ENCODE measurements at regions not wholly inside any gene's neighbourhood (a gene's known extent, or its start where the extent isn't known, plus 50 kb on each side); places are given as distances from the start of the nearest gene placed in this dataset.

DNA sequence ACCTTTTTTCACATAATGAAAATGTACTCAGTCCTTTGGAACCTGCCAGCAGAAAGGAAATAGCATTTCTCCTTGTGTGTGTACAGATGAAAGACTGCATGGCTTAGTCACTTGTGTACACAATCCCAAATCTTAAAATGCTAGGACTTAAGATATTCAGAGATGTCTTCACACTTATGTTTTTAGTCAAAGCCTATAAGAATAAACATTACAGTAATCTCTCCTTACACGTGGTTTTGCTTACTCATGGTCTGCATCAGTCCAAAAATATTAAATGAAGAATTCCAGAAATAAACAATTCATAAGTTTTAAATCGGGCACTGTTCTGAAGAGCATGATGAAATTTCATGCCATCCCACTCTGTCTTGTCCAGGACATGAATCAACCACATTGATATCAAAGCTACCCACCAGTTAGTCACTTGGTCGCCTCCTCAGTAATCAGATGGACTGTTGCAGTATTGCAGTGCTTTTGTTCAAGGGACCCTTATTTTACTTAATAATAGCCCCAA, 75.7 kb upstream of the RRP15 start:
- Histone ChIP-seq H3K4me2 (ENCODE audit: low read depth, low read length, poor library complexity, severe bottlenecking) (no peak overlapping the region), H2AFZ (ENCODE audit: low read depth, low read length, severe bottlenecking) (no peak overlapping the region), H3K9me2 (replicated peaks; ENCODE audit: insufficient read depth, low read length) (no peaks in the 10 kb centered on the region), H3K79me2 (ENCODE audit: insufficient read depth, low read length) (no peaks in the 10 kb centered on the region), H3K27me3 (ENCODE audit: low read length) (no peaks in the 10 kb centered on the region), H3K9ac (ENCODE audit: low read length) (no peak overlapping the region), H3F3A (ENCODE audit: insufficient read depth) (no peaks in the 10 kb centered on the region), H3K9me3 (ENCODE audit: insufficient read depth, low read length) (no peaks in the 10 kb centered on the region), H4K20me1 (ENCODE audit: low read depth, low read length) (no peaks in the 10 kb centered on the region), H3K4me3 (ENCODE audit: insufficient read depth, low read length, poor library complexity, severe bottlenecking) (no peak overlapping the region), H3K36me3 (ENCODE audit: low read length) (no peaks in the 10 kb centered on the region), H3K27ac (ENCODE audit: low read depth, low read length) (no peak overlapping the region)
- TF ChIP-seq EZH2phosphoT487 (conservative IDR thresholded peaks at IDR 0.05; ENCODE audit: low read length) (no peak), CTCF (IDR thresholded peaks at IDR 0.05; ENCODE audit: insufficient read depth, low read length, poor library complexity, severe bottlenecking) (no peak)

GRCh38 chr1:218211241-218211640, 73.9 kb upstream of the RRP15 start:
- Histone ChIP-seq H3K27me3 (ENCODE audit: low read length) (no peaks in the 10 kb centered on the region), H3K27ac (ENCODE audit: low read depth, low read length) (no peak overlapping the region)

GRCh38 chr1:218217040-218217439, 68.1 kb upstream of the RRP15 start:
- no peak overlapping the region for H3K27ac ChIP-seq (ENCODE audit: low read depth, low read length)
- H3K9me2 ChIP-seq (replicated peaks; ENCODE audit: insufficient read depth, low read length), result no peaks in the 10 kb centered on the region
- no peaks in the 10 kb centered on the region for H3K36me3 ChIP-seq (ENCODE audit: low read length)
- H3K9me3 ChIP-seq (ENCODE audit: insufficient read depth, low read length), result no peaks in the 10 kb centered on the region
- H3K9ac ChIP-seq (ENCODE audit: low read length), result no peak overlapping the region
- H3K4me2 ChIP-seq (ENCODE audit: low read depth, low read length, poor library complexity, severe bottlenecking), result no peak overlapping the region
- no peak overlapping the region for H3K4me3 ChIP-seq (ENCODE audit: insufficient read depth, low read length, poor library complexity, severe bottlenecking)
- no peaks in the 10 kb centered on the region for H3K27me3 ChIP-seq (ENCODE audit: low read length)
- H4K20me1 ChIP-seq (ENCODE audit: low read depth, low read length), result no peaks in the 10 kb centered on the region
- H3F3A ChIP-seq (ENCODE audit: insufficient read depth), result no peaks in the 10 kb centered on the region
- H2AFZ ChIP-seq (ENCODE audit: low read depth, low read length, severe bottlenecking), result no peak overlapping the region
- TF ChIP-seq CTCF (IDR thresholded peaks at IDR 0.05; ENCODE audit: insufficient read depth, low read length, poor library complexity, severe bottlenecking) (no peak), EZH2phosphoT487 (conservative IDR thresholded peaks at IDR 0.05; ENCODE audit: low read length) (no peak)
- no peaks in the 10 kb centered on the region for H3K79me2 ChIP-seq (ENCODE audit: insufficient read depth, low read length)

More at GRCh38 chr1:218211241-218211640, 73.9 kb upstream of the RRP15 start:
- no peak for TF ChIP-seq EZH2phosphoT487 (conservative IDR thresholded peaks at IDR 0.05; ENCODE audit: low read length)
- TF ChIP-seq CTCF (IDR thresholded peaks at IDR 0.05; ENCODE audit: insufficient read depth, low read length, poor library complexity, severe bottlenecking), result no peak
- no peaks in the 10 kb centered on the region for H3F3A ChIP-seq (ENCODE audit: insufficient read depth)
- no peaks in the 10 kb centered on the region for H3K79me2 ChIP-seq (ENCODE audit: insufficient read depth, low read length)
- no peak overlapping the region for H3K4me3 ChIP-seq (ENCODE audit: insufficient read depth, low read length, poor library complexity, severe bottlenecking)
- no peaks in the 10 kb centered on the region for H3K36me3 ChIP-seq (ENCODE audit: low read length)
- H3K9me2 ChIP-seq (replicated peaks; ENCODE audit: insufficient read depth, low read length), result no peaks in the 10 kb centered on the region
- no peaks in the 10 kb centered on the region for H4K20me1 ChIP-seq (ENCODE audit: low read depth, low read length)
- H3K4me2 ChIP-seq (ENCODE audit: low read depth, low read length, poor library complexity, severe bottlenecking), result no peak overlapping the region
- no peaks in the 10 kb centered on the region for H3K9me3 ChIP-seq (ENCODE audit: insufficient read depth, low read length)
- no peak overlapping the region for H2AFZ ChIP-seq (ENCODE audit: low read depth, low read length, severe bottlenecking)
- no peak overlapping the region for H3K9ac ChIP-seq (ENCODE audit: low read length)
